Hepatocyte (in vitro differentiated cells): ENCODE measurements at regions not wholly inside any gene's neighbourhood (a gene's known extent, or its start where the extent isn't known, plus 50 kb on each side); places are given as distances from the start of the nearest gene placed in this dataset.
"Not testable (repeated sequence)": the region's sequence is repeated elsewhere in the genome, so short reads cannot be mapped to it uniquely, and the experiment has no call there.

Experiments used
- EZH2 ChIP-seq: fragments of 200-600 bp; sonication (generic); IDR thresholded peaks from 2 replicates; pipeline ENCODE4 v1.6.1; 2016; ENCODE audit warnings: antibody characterized with exemption, mild to moderate bottlenecking, borderline replicate concordance
- EZH2phosphoT487 ChIP-seq: fragments of 200-600 bp; sonication (generic); IDR thresholded peaks from one replicate; pipeline ENCODE4 v1.6.1; 2018; ENCODE audit warnings: antibody characterized with exemption, mild to moderate bottlenecking, low read depth, moderate library complexity; ENCODE audit not compliant: unreplicated experiment, severe bottlenecking
- TF ChIP-seq, protein P1 (sequence below): fragments of 200-600 bp; sonication (generic); IDR thresholded peaks from 2 replicates; pipeline ENCODE4 v1.5.1; 2016; ENCODE audit warnings: antibody characterized with exemption, mild to moderate bottlenecking; ENCODE audit not compliant: poor library complexity

- TF ChIP-seq, protein P1, sequence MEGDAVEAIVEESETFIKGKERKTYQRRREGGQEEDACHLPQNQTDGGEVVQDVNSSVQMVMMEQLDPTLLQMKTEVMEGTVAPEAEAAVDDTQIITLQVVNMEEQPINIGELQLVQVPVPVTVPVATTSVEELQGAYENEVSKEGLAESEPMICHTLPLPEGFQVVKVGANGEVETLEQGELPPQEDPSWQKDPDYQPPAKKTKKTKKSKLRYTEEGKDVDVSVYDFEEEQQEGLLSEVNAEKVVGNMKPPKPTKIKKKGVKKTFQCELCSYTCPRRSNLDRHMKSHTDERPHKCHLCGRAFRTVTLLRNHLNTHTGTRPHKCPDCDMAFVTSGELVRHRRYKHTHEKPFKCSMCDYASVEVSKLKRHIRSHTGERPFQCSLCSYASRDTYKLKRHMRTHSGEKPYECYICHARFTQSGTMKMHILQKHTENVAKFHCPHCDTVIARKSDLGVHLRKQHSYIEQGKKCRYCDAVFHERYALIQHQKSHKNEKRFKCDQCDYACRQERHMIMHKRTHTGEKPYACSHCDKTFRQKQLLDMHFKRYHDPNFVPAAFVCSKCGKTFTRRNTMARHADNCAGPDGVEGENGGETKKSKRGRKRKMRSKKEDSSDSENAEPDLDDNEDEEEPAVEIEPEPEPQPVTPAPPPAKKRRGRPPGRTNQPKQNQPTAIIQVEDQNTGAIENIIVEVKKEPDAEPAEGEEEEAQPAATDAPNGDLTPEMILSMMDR: not testable (repeated sequence)
- TF ChIP-seq EZH2, EZH2phosphoT487: not testable (repeated sequence)
Measured at GRCh38 chr19:20465922-20466637, 99.5 kb downstream of the ZNF737 start.
